ENCODE measurements at regions not wholly inside any gene's neighbourhood (a gene's known extent, or its start where the extent isn't known, plus 50 kb on each side); places are given as distances from the start of the nearest gene placed in this dataset.
A peak's percentile ranks its signal among the peaks of the same experiment; 100 is the strongest.
"Not testable (repeated sequence)": the region's sequence is repeated elsewhere in the genome, so short reads cannot be mapped to it uniquely, and the experiment has no call there.

GRCh38 chr6:17211101-17211500 is 70.1 kb upstream of the RBM24 start:
- no peak overlapping the region for H3K27ac ChIP-seq
- no peak for TF ChIP-seq CTCF (IDR thresholded peaks at IDR 0.05)
- no peaks in the 10 kb centered on the region for H3K27me3 ChIP-seq
- no peak overlapping the region for H3K4me3 ChIP-seq
- intact Hi-C loops (cut with DNase I) = no loop called here
- DNase-seq = no peak
- no peak overlapping the region for H3K9ac ChIP-seq (ENCODE audit: low read depth in 2 of 2, low read length in 2 of 2)
- H3K36me3 ChIP-seq = no peaks in the 10 kb centered on the region
- H3K4me1 ChIP-seq = no peaks in the 10 kb centered on the region
- no peaks in the 10 kb centered on the region for H3K9me3 ChIP-seq

GRCh38 chr6:17212546-17213371 is 68.4 kb upstream of the RBM24 start:
- Histone ChIP-seq H3K4me1 (no peaks in the 10 kb centered on the region), H3K27me3 (no peaks in the 10 kb centered on the region), H3K27ac (no peak overlapping the region), H3K4me3 (no peak overlapping the region), H3K9me3 (no peaks in the 10 kb centered on the region), H3K9ac (ENCODE audit: low read depth in 2 of 2, low read length in 2 of 2) (no peak overlapping the region), H3K36me3 (no peaks in the 10 kb centered on the region)
- no peak for TF ChIP-seq CTCF (IDR thresholded peaks at IDR 0.05)
- intact Hi-C loops (cut with DNase I) = no loop called here
- DNase-seq = no peak

GRCh38 chr6:17214106-17214505 is 67.1 kb upstream of the RBM24 start:
- Histone ChIP-seq H3K4me3 (no peak overlapping the region), H3K27ac (no peak overlapping the region), H3K36me3 (no peaks in the 10 kb centered on the region), H3K27me3 (no peaks in the 10 kb centered on the region), H3K9me3 (no peaks in the 10 kb centered on the region), H3K4me1 (no peaks in the 10 kb centered on the region), H3K9ac (ENCODE audit: low read depth in 2 of 2, low read length in 2 of 2) (no peak overlapping the region)
- intact Hi-C loops (cut with DNase I) = no loop called here
- no peak for DNase-seq
- TF ChIP-seq CTCF (IDR thresholded peaks at IDR 0.05) = no peak

GRCh38 chr6:17216972-17217371 is 64.2 kb upstream of the RBM24 start:
- intact Hi-C loops (cut with DNase I); DNase-seq; H3K36me3 ChIP-seq; H3K27ac ChIP-seq; H3K9ac ChIP-seq (ENCODE audit: low read depth in 2 of 2, low read length in 2 of 2); H3K27me3 ChIP-seq; H3K4me1 ChIP-seq; H3K4me3 ChIP-seq; H3K9me3 ChIP-seq: not testable (repeated sequence)

- peak; percentile 51 for DNase-seq
- TF ChIP-seq CTCF (IDR thresholded peaks at IDR 0.05) = no peak
- H3K27me3 ChIP-seq = no peaks in the 10 kb centered on the region
- intact Hi-C loops (cut with DNase I) = no loop called here
- H3K27ac ChIP-seq = no peak overlapping the region
- H3K4me3 ChIP-seq = no peak overlapping the region
- H3K4me1 ChIP-seq = no peaks in the 10 kb centered on the region
- no peak overlapping the region for H3K9ac ChIP-seq (ENCODE audit: low read depth in 2 of 2, low read length in 2 of 2)
- no peaks in the 10 kb centered on the region for H3K36me3 ChIP-seq
- H3K9me3 ChIP-seq = no peaks in the 10 kb centered on the region
Measured at GRCh38 chr6:17218023-17218748, 63.0 kb upstream of the RBM24 start.

- no peak overlapping the region for H3K27ac ChIP-seq
- no peaks in the 10 kb centered on the region for H3K36me3 ChIP-seq
- no peaks in the 10 kb centered on the region for H3K9me3 ChIP-seq
- H3K4me3 ChIP-seq = no peak overlapping the region
- intact Hi-C loops (cut with DNase I) = no loop called here
- H3K27me3 ChIP-seq = no peaks in the 10 kb centered on the region
- TF ChIP-seq CTCF (IDR thresholded peaks at IDR 0.05) = no peak
- DNase-seq = no peak
- no peaks in the 10 kb centered on the region for H3K4me1 ChIP-seq
- no peak overlapping the region for H3K9ac ChIP-seq (ENCODE audit: low read depth in 2 of 2, low read length in 2 of 2)
Measured at GRCh38 chr6:17218749-17219093, 62.4 kb upstream of the RBM24 start.
